Motor neuron (in vitro differentiated cells): ENCODE measurements at regions not wholly inside any gene's neighbourhood (a gene's known extent, or its start where the extent isn't known, plus 50 kb on each side); places are given as distances from the start of the nearest gene placed in this dataset.
A peak's percentile ranks its signal among the peaks of the same experiment; 100 is the strongest.

Experiments
- ATAC-seq, 8 experiments: fragments of 200-7000 bp; cut with Tn5 transposase; replicated peaks in 6 of 8; 2 replicates each; pipeline ENCODE4 v1.8.0; 2021; ENCODE audit warnings: mild to moderate bottlenecking in 8 of 8, moderate library complexity in 8 of 8
- H3K27ac ChIP-seq, 2 donors: fragments of 250-450 bp; sonication (Bioruptor Pico); 2 replicates each; pipeline ENCODE4 v1.9.0; 2021; ENCODE audit warnings: antibody characterized with exemption in 2 of 2, mild to moderate bottlenecking in 2 of 2, moderate library complexity in 1 of 2
- H3K4me1 ChIP-seq, 2 donors: fragments of 250-450 bp; sonication (Bioruptor Pico); replicated peaks in 1 of 2; 2 replicates each; pipeline ENCODE4 v1.6.1; 2021; ENCODE audit warnings: antibody characterized with exemption in 2 of 2, mild to moderate bottlenecking in 2 of 2, moderate library complexity in 1 of 2
- H3K4me3 ChIP-seq, 5 donors: fragments of 250-450 bp; sonication (Bioruptor Pico); 2 replicates each; pipeline ENCODE4 v1.9.0; 2021; ENCODE audit warnings: antibody characterized with exemption in 5 of 5, mild to moderate bottlenecking in 5 of 5, moderate library complexity in 4 of 5
- WGBS, 10 experiments: fragments of 450-650 bp; shearing (Covaris generic); methylation state at CpG; one replicate each; pipeline ENCODE4 v1.0.0; 2022; 5-methylcytosine and 5-hydroxymethylcytosine counted together
- in situ Hi-C, 9 experiments: fragments of 400-800 bp; cut with MboI; loops; one replicate each; pipeline ENCODE4 v1.15.0; 2021; ENCODE audit warnings: low sequenced_read_pairs in 9 of 9, low pct_unique_long_range_greater_than_20kb in 2 of 9; ENCODE audit not compliant: unreplicated experiment in 9 of 9

GRCh38 chr19:34305221-34306083 lies 51.1 kb downstream of the GARRE1 start:
- Histone ChIP-seq H3K27ac (no peak overlapping the region), H3K4me3 (no peak overlapping the region), H3K4me1 (peaks cover 0 to 2% of the 10 kb centered on the region in 2 donors)
- 31 to 92% (median 72%) methylated on average over 1 to 10 of the region's 10 CpGs; no CpG with 5 or more reads in 1 of the 10 experiments for WGBS, 10 experiments
- in situ Hi-C loops: no loop called here
- ATAC-seq: peak in 1 of 8 experiments; percentile 49

DNA sequence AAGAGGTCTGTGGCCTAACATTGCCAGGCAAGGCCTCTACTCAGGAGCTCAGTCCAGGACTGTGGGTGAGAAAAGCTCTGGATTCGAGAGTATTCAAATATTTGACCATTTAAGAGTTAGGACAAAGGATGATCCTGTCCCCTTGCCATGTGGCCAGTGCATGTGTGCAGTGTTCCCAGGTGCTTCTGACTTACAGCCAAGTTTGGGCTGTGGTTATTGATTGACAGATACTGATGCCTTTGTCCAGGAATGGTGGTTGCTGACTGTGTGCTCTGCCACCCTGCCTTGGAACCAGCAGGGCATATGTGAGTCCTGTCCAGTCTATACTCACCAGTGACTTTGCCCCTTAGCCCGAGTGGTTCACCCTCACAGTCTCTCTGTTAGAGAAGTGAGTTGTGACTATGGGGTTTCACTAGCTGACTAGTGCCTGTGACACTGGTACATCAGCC lies 51.9 kb downstream of the GARRE1 start:
- 37 to 100% (median 100%) methylated on average over 1 to 2 of the region's 2 CpGs; no CpG with 5 or more reads in 5 of the 10 experiments for WGBS, 10 experiments
- H3K4me3 ChIP-seq: no peak overlapping the region
- in situ Hi-C loops: no loop called here
- peaks cover 0 to 2% of the 10 kb centered on the region in 2 donors for H3K4me1 ChIP-seq
- ATAC-seq: no peak
- H3K27ac ChIP-seq: no peak overlapping the region

DNA sequence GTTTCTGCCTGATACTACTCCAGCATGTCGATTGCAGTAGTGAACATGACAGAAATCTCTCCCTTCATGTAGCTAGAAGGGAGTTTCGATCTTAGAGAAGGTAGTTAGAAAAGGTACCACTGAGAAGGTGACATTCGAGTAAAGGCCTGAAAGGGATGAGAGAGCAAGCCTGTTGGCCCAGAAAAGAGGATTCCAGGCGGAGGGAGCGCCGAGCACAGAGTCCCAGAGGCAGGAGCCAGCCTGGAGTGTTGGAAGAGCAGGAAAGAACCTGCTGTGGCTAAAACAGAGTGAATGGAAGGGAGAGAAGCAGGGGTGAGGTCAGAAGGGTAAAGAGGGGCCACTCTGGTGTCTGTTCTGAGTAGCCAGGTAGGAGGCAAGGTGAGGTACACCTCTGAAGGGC lies 52.5 kb downstream of the GARRE1 start:
- 43 to 100% (median 93%) methylated on average over 1 to 6 of the region's 6 CpGs; no CpG with 5 or more reads in 3 of the 10 experiments for WGBS, 10 experiments
- ATAC-seq: no peak
- in situ Hi-C loops: no loop called here
- H3K4me1 ChIP-seq: peaks cover 0 to 2% of the 10 kb centered on the region in 2 donors
- no peak overlapping the region for H3K4me3 ChIP-seq
- H3K27ac ChIP-seq: no peak overlapping the region

DNA sequence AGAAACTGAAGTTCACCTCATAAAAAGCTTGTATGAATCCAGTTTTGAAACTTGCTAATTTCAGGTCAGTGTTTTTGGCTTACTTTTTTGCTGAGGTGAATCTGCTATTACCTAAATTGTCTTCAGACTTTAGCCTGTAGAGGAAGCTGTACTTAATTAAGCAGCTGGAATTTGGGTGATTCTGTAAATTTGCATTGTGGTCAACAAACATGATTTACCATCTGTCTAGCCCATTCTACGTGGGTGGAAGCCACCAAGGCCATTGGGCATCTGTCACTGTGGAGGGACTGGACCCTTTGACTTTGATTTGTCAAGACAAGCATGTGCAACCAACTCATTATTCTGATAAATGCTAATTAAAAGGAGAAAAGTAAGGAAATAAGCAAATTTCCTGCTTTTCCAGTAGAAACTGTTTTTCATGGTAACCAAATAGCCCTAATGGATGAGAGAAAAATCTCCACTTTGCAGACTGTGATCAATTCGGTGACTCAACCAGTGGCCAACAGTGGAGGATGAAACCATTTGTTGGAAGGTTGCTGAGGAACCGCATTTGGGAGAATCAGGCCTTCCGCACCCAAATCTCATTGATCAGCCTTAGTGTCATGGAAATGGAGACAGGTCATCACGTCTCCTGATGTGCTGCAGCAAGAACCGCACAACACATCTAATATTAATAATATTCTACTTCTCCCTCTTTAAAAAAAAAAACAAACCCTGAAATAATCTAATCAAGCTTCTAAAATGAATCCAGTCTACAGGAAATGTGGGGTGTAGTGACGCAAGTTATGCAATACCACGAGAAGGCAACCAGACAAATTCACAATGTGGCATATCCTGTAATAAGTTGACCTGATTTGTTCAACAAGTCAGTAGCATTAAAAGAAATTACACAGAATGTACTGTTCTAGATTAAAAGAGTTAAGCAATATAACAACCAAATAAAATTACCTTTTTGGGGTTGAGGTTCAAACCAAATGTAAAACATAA lies 54.3 kb downstream of the GARRE1 start:
- no peak overlapping the region for H3K27ac ChIP-seq
- ATAC-seq: no peak
- H3K4me1 ChIP-seq: peaks cover 0 to 2% of the 10 kb centered on the region in 2 donors
- H3K4me3 ChIP-seq: no peak overlapping the region
- WGBS, 10 experiments: 71 to 100% (median 92%) methylated on average over 1 to 8 of the region's 8 CpGs; no CpG with 5 or more reads in 2 of the 10 experiments
- in situ Hi-C loops: no loop called here

- peaks cover 0 to 2% of the 10 kb centered on the region in 2 donors for H3K4me1 ChIP-seq
- in situ Hi-C loops: no loop called here
- WGBS, 10 experiments: 85 to 100% (median 94%) methylated on average over 1 to 6 of the region's 6 CpGs
- H3K27ac ChIP-seq: no peak overlapping the region
- no peak overlapping the region for H3K4me3 ChIP-seq
- no peak for ATAC-seq
Measured at GRCh38 chr19:34309368-34310138, 55.2 kb downstream of the GARRE1 start.

DNA sequence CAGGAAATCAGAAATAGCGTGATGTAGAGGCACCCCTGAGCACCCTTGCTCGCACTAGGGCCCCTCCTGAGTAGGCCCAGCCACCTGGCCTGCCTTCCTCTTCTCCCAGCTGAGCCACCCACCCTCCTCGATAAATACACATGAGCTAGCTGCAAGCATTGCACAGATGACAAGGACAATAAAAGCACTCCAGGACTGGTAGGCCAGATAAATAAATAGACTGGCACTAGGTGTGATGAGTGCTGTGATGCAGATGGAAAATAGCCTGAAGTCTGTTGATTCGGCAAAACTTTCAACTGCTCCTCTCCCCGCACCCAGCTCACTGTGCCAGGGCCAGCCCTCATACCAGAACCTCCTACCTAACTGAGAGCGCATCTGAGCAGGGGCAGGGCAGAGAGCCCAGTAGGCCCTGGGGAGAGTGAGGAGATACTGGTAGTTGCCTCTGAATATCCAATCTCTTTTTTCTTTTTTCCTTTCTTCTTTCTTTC lies 54.5 kb upstream of the GPI start:
- ATAC-seq: peak in 1 of 8 experiments; percentile 52
- Histone ChIP-seq H3K4me1 (peaks cover 0 to 2% of the 10 kb centered on the region in 2 donors), H3K4me3 (no peak overlapping the region), H3K27ac (no peak overlapping the region)
- WGBS, 10 experiments: 67 to 100% (median 80%) methylated on average over 1 to 3 of the region's 6 CpGs; no CpG with 5 or more reads in 5 of the 10 experiments
- in situ Hi-C loops: no loop called here

GRCh38 chr19:34313188-34313587 lies 51.8 kb upstream of the GPI start:
- WGBS, 10 experiments: 0 to 100% (median 89%) methylated on average over 2 to 5 of the region's 6 CpGs
- in situ Hi-C loops: no loop called here
- Histone ChIP-seq H3K4me1 (no peaks in the 10 kb centered on the region), H3K4me3 (no peak overlapping the region), H3K27ac (no peak overlapping the region)
- ATAC-seq: peak in 3 of 8 experiments; percentile 67 to 93 (median 93)

- Histone ChIP-seq H3K4me3 (no peak overlapping the region), H3K4me1 (no peaks in the 10 kb centered on the region), H3K27ac (no peak overlapping the region)
- no peak for ATAC-seq
- in situ Hi-C loops: no loop called here
- 40 to 98% (median 78%) methylated on average over 1 to 4 of the region's 4 CpGs for whole genome bisulfite sequencing, 10 experiments
Measured at GRCh38 chr19:34314437-34315313, 50.3 kb upstream of the GPI start.
